Muscle layer of duodenum (tissue), 2 donors: ENCODE measurements at regions not wholly inside any gene's neighbourhood (a gene's known extent, or its start where the extent isn't known, plus 50 kb on each side); places are given as distances from the start of the nearest gene placed in this dataset.

Source experiments
- H3K27ac ChIP-seq: one replicate; pipeline ENCODE4 v1.7.0; 2013; ENCODE audit warnings: mild to moderate bottlenecking, low read length
- H3K27me3 ChIP-seq: one replicate; pipeline ENCODE4 v1.7.0; 2013; ENCODE audit warnings: low read depth, mild to moderate bottlenecking, control low read depth, low read length
- H3K36me3 ChIP-seq, 2 donors: one replicate each; pipeline ENCODE4 v1.7.0; 2013; ENCODE audit warnings: low read length in 2 of 2, control low read depth in 1 of 2, mild to moderate bottlenecking in 1 of 2; ENCODE audit not compliant: insufficient read depth in 2 of 2, control insufficient read depth in 1 of 2
- H3K4me1 ChIP-seq, 2 donors: one replicate each; pipeline ENCODE4 v1.7.0; 2013; ENCODE audit warnings: low read length in 2 of 2, mild to moderate bottlenecking in 2 of 2, control low read depth in 1 of 2, moderate library complexity in 1 of 2; ENCODE audit not compliant: insufficient read depth in 2 of 2, control insufficient read depth in 1 of 2
- H3K4me3 ChIP-seq, 2 donors: one replicate each; pipeline ENCODE4 v1.7.0; 2013; ENCODE audit warnings: low read length in 2 of 2, low read depth in 1 of 2, mild to moderate bottlenecking in 1 of 2
- H3K9me3 ChIP-seq, 2 donors: one replicate each; pipeline ENCODE4 v1.7.0; 2013; ENCODE audit warnings: low read length in 2 of 2, control low read depth in 1 of 2, mild to moderate bottlenecking in 1 of 2; ENCODE audit not compliant: control insufficient read depth in 1 of 2
- donor health status: healthy.

- Histone ChIP-seq H3K9me3 (no peaks in the 10 kb centered on the region), H3K36me3 (no peaks in the 10 kb centered on the region), H3K27ac (no peak overlapping the region), H3K27me3 (no peaks in the 10 kb centered on the region), H3K4me1 (no peaks in the 10 kb centered on the region), H3K4me3 (no peak overlapping the region)
Measured at GRCh38 chrX:5536261-5536660, 692.4 kb downstream of the NLGN4X start.

- H3K4me1 ChIP-seq = no peaks in the 10 kb centered on the region
- H3K27me3 ChIP-seq = no peaks in the 10 kb centered on the region
- H3K36me3 ChIP-seq = no peaks in the 10 kb centered on the region
- no peak overlapping the region for H3K4me3 ChIP-seq
- no peaks in the 10 kb centered on the region for H3K9me3 ChIP-seq
- no peak overlapping the region for H3K27ac ChIP-seq
Measured at GRCh38 chrX:5528057-5528456, 700.6 kb downstream of the NLGN4X start.

DNA sequence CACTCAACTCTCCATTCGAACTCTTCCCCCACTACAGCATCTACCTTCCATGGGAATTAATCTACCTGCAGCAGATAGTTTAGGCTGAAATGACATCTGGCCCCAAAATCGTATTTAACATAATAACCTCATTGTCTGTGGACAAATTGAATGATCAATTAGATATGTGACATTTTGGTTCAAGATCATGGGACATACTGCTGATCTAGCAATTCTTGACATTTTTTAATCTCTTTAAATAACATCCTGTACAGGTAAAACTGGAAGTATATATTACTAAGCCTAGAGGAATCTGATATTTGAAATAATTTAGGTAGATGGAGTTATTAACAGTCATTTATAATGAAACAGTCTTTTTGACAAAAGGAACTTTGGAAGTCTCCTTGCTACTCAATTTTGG lies 702.5 kb downstream of the NLGN4X start:
- Histone ChIP-seq H3K4me3 (no peak overlapping the region), H3K9me3 (no peaks in the 10 kb centered on the region), H3K27ac (no peak overlapping the region), H3K27me3 (no peaks in the 10 kb centered on the region), H3K4me1 (no peaks in the 10 kb centered on the region), H3K36me3 (no peaks in the 10 kb centered on the region)

- Histone ChIP-seq H3K9me3 (no peaks in the 10 kb centered on the region), H3K27ac (no peak overlapping the region), H3K4me3 (no peak overlapping the region), H3K27me3 (no peaks in the 10 kb centered on the region), H3K36me3 (no peaks in the 10 kb centered on the region), H3K4me1 (no peaks in the 10 kb centered on the region)
Measured at GRCh38 chrX:5490786-5491563, 737.7 kb downstream of the NLGN4X start.

GRCh38 chrX:5474282-5474681 lies 754.4 kb downstream of the NLGN4X start:
- peaks cover 0 to 5% of the 10 kb centered on the region in 2 donors for H3K9me3 ChIP-seq
- no peak overlapping the region for H3K4me3 ChIP-seq
- H3K4me1 ChIP-seq = no peaks in the 10 kb centered on the region
- no peaks in the 10 kb centered on the region for H3K36me3 ChIP-seq
- H3K27me3 ChIP-seq = no peaks in the 10 kb centered on the region
- H3K27ac ChIP-seq = no peak overlapping the region

DNA sequence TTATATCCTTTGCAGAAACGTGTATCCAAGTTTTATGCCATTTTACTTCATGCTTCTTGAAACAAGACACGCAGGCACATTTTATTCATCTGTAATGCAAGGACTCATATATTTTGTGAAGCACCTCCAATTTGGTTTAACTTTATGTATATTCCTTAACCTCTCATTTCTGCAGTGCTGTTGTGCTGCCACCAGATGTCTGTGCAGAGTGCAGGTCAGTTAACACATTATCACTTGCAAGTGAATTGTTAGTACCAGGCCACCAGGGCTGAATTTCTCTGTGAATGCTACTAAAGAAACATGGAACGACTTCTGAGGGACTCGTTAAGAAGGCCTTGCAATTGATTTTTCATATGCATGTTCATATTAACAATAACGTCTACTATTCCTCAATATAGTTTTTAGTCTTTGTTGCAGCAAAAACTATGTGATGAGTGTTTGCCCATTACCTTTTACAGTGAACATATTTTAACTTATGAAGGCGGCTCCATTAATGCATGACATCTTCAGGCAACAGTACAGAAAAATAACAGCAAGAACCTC lies 770.3 kb downstream of the NLGN4X start:
- no peaks in the 10 kb centered on the region for H3K27me3 ChIP-seq
- no peak overlapping the region for H3K4me3 ChIP-seq
- no peaks in the 10 kb centered on the region for H3K36me3 ChIP-seq
- H3K27ac ChIP-seq = no peak overlapping the region
- no peaks in the 10 kb centered on the region for H3K9me3 ChIP-seq
- H3K4me1 ChIP-seq = no peaks in the 10 kb centered on the region

DNA sequence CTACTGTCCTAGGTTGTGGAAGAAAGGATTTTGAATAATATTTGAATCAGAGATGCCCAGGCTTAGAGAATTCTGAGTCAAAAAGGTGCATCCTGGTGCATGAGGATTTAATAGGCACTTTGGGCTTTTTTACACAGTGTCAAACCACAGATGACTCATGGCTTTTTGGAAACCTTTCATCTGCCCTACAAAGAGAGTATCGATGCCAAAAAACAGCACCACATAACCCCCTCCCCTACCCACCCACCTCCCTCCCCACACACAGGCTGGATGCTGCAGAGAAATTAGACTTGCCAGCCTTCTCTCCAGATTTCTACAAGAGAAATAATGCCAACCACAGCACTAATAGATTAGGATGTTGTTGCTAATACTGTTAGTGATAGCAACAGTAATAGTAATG lies 779.3 kb downstream of the NLGN4X start:
- Histone ChIP-seq H3K9me3 (no peaks in the 10 kb centered on the region), H3K4me1 (no peaks in the 10 kb centered on the region), H3K36me3 (no peaks in the 10 kb centered on the region), H3K27ac (no peak overlapping the region), H3K4me3 (no peak overlapping the region), H3K27me3 (no peaks in the 10 kb centered on the region)

GRCh38 chrX:5431823-5432222 lies 796.8 kb downstream of the NLGN4X start:
- H3K27me3 ChIP-seq = no peaks in the 10 kb centered on the region
- H3K27ac ChIP-seq = no peak overlapping the region
- no peak overlapping the region for H3K4me3 ChIP-seq

GRCh38 chrX:5425119-5425518 lies 803.5 kb downstream of the NLGN4X start:
- Histone ChIP-seq H3K9me3 (no peaks in the 10 kb centered on the region), H3K4me1 (no peaks in the 10 kb centered on the region), H3K27ac (no peak overlapping the region), H3K36me3 (no peaks in the 10 kb centered on the region), H3K27me3 (no peaks in the 10 kb centered on the region), H3K4me3 (no peak overlapping the region)

More at GRCh38 chrX:5431823-5432222, 796.8 kb downstream of the NLGN4X start:
- Histone ChIP-seq H3K9me3 (no peaks in the 10 kb centered on the region), H3K36me3 (no peaks in the 10 kb centered on the region), H3K4me1 (no peaks in the 10 kb centered on the region)

GRCh38 chrX:5417381-5417780 lies 811.3 kb downstream of the NLGN4X start:
- Histone ChIP-seq H3K27me3 (no peaks in the 10 kb centered on the region), H3K36me3 (no peaks in the 10 kb centered on the region), H3K4me3 (no peak overlapping the region), H3K27ac (no peak overlapping the region), H3K4me1 (no peaks in the 10 kb centered on the region), H3K9me3 (no peaks in the 10 kb centered on the region)

GRCh38 chrX:5415738-5416137 lies 812.9 kb downstream of the NLGN4X start:
- Histone ChIP-seq H3K27me3 (no peaks in the 10 kb centered on the region), H3K4me1 (no peaks in the 10 kb centered on the region)

GRCh38 chrX:5409106-5409505 lies 819.6 kb downstream of the NLGN4X start:
- H3K27me3 ChIP-seq = no peaks in the 10 kb centered on the region
- no peak overlapping the region for H3K4me3 ChIP-seq
- no peaks in the 10 kb centered on the region for H3K4me1 ChIP-seq
- peaks cover 0 to 2% of the 10 kb centered on the region in 2 donors for H3K9me3 ChIP-seq
- no peaks in the 10 kb centered on the region for H3K36me3 ChIP-seq
- H3K27ac ChIP-seq = no peak overlapping the region

More at GRCh38 chrX:5415738-5416137, 812.9 kb downstream of the NLGN4X start:
- no peaks in the 10 kb centered on the region for H3K36me3 ChIP-seq
- H3K4me3 ChIP-seq = no peak overlapping the region
- no peaks in the 10 kb centered on the region for H3K9me3 ChIP-seq
- H3K27ac ChIP-seq = no peak overlapping the region
